ENCODE measurements at regions not wholly inside any gene's neighbourhood (a gene's known extent, or its start where the extent isn't known, plus 50 kb on each side); places are given as distances from the start of the nearest gene placed in this dataset.

DNA sequence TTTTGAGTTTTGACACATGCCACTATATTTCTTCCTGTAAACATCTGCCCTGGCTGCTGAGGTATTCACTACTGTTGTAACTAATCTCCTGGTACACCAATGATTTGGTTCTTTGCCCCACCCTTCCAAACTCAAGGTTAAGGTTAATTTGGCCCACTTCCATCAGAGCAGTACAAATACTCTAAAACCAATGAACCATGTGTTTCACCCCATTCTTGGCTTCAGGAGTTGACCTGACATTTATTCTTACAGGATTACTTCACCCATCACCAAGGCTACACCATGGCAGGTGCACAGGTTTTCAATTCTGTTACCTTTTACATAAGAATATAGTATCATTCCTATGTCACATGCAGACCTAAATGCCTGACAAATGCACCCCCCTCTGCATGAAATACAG, 1179.9 kb downstream of the ZPLD1 start:
- TF ChIP-seq SUZ12 (IDR thresholded peaks at IDR 0.05; ENCODE audit: unreplicated experiment) (no peak), HCFC1 (IDR thresholded peaks at IDR 0.05; ENCODE audit: low read length) (no peak), EP300 (IDR thresholded peaks at IDR 0.05; ENCODE audit: borderline replicate concordance in 1 of 2, control insufficient read depth in 1 of 2, low read depth in 2 of 2, low read length in 2 of 2) (no peak), SRF (IDR thresholded peaks at IDR 0.05; ENCODE audit: low read depth in 2 of 2, low read length in 2 of 2) (no peak), CTCF (IDR thresholded peaks at IDR 0.05 in 2 of 3, conservative IDR thresholded peaks at IDR 0.05 in 1 of 3; ENCODE audit: control insufficient read depth in 2 of 3, extremely low read depth in 1 of 3, insufficient read depth in 1 of 3, low read depth in 3 of 3, low read length in 3 of 3) (no peak), FOXK2 (IDR thresholded peaks at IDR 0.05) (no peak), CREB1 (IDR thresholded peaks at IDR 0.05; ENCODE audit: low read depth) (no peak), TCF3 (IDR thresholded peaks at IDR 0.05; ENCODE audit: borderline replicate concordance, insufficient read depth, low read depth, low read length) (no peak), SMARCA5 (IDR thresholded peaks at IDR 0.05) (no peak), ZSCAN29 (IDR thresholded peaks at IDR 0.05) (no peak), SIX5 (IDR thresholded peaks at IDR 0.05; ENCODE audit: low read depth, low read length, severe bottlenecking) (no peak), POLR2A (IDR thresholded peaks at IDR 0.05; ENCODE audit: low read depth, low read length) (no peak)
- TF ChIP-seq, protein P1, sequence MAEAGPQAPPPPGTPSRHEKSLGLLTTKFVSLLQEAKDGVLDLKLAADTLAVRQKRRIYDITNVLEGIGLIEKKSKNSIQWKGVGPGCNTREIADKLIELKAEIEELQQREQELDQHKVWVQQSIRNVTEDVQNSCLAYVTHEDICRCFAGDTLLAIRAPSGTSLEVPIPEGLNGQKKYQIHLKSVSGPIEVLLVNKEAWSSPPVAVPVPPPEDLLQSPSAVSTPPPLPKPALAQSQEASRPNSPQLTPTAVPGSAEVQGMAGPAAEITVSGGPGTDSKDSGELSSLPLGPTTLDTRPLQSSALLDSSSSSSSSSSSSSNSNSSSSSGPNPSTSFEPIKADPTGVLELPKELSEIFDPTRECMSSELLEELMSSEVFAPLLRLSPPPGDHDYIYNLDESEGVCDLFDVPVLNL (IDR thresholded peaks at IDR 0.05; ENCODE audit: low read depth, low read length): no peak
